Renal cortex interstitium (tissue), 11 donors: ENCODE measurements at regions not wholly inside any gene's neighbourhood (a gene's known extent, or its start where the extent isn't known, plus 50 kb on each side); places are given as distances from the start of the nearest gene placed in this dataset.

ENCODE experiments used
- DNase-seq, 11 donors: peaks; one replicate each; pipeline ENCODE4 v3.0.0-alpha.2; 2013; ENCODE audit warnings: low read depth in 9 of 11, low spot score in 4 of 11; ENCODE audit errors: extremely low read depth in 1 of 11

DNA sequence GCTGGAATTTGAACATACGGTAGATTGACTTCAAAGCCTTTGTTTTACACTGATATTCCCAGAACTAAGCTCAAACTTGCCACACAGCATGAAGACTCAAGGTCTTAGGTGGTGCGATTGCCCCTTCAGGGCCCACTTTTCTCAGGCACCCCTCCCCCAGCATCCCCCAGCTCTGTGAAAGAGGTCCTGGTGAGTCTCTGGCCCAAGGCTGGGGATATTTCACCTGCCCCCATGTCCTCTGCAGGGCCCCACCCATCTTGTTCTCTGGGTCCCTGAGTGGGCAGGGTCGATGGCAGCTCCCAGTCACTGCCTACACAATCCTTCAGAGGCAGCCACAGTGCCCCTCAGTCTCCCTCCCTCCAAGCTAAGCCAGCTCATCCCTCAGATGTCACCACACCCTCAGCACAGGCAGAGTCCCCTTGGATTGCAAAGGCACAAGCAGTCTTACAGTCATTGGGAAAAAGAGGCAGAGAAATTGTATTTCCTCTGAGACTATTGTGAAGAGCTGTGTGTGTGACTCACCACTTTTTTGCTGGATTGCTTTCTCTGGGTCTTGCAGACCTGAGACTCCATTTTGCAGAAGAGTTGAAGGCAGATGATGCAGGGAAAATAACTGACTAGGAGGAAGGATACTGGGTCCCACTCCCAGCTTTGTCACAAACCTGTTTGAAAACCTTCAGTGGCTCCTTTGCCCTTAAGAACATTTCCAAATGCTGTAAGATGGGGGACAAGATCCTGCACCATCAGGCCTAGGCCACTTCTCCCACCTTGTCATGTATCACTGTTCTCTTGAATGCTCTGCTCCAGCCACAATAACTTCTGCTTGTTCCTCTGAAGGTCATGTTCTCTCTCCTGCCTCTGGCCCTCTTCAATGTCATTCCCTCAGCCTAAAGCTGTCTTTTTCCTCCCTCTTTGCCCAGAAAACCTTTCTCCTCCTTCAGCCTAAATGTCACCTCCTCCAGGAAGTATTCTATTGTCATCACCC, 119.1 kb upstream of the GRIK3 start:
- DNase-seq: no peak

DNA sequence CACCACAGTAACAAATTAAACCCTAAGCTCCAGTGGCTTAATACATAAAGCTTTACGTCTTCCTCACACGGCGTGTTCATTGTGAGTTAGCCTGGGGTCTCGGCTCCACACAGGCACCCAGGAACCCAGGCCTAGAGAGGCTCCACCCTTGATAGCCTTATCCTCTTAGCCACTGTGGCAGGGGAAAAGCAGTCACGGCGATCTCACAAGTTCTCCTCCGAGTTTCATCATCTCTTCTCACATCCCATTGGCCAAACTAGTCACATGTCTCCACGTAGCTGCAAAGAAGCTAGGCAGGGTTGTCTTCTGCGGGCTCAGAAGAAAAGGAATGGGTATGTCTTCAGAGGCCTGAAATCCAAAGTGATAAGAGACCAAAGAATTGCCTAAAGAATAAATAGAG, 122.3 kb upstream of the GRIK3 start:
- DNase-seq: no peak

DNA sequence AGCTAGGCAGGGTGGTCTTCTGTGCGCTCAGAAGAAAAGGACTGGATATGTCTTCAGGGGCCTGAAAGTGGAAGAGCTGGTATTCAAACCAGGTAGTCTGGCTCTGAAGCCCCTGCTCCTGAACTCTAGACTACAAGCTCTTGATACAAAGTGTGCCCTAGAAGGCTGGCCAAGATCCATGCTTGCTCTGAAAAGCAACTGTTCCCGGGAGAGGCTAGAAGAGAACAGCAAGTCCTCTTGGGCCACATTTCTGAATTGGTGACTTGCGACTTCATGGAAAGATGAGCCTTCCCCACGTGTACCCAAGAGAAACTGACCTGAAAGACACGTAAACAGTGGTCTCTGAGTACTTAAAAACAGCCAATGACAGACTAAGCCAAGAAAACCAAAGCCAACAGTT, 123.3 kb upstream of the GRIK3 start:
- no peak for DNase-seq

DNA sequence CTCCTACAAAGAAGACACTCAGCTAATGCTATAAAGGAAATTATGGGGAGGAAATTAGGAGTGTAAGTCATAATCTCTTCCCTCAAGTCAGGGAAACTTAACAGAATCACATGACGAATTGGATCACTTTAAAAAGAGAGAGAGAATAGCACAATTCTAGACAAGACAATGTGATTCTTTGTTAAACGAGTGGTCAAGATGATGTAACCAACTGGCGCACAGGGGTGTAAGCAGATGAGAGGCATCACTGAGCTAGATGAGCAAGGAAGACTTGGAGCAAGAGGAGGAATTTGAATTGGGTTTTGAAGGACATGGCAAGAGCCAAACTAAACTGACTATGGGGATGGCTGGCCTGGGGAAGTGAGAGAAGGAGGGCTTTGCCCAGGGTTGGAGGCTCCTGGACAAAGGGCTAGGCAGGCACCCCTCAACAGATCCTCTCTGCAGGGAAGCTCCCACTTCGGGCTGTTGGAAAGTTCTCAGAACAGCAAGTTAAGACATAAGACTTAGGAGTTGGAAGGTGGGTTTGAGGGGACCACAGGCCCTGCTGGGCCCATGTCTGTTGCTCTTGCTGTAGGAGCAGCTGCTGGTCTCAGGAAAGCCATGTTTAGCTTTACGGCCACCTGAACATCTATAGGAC, 123.9 kb upstream of the GRIK3 start:
- DNase-seq: no peak

DNA sequence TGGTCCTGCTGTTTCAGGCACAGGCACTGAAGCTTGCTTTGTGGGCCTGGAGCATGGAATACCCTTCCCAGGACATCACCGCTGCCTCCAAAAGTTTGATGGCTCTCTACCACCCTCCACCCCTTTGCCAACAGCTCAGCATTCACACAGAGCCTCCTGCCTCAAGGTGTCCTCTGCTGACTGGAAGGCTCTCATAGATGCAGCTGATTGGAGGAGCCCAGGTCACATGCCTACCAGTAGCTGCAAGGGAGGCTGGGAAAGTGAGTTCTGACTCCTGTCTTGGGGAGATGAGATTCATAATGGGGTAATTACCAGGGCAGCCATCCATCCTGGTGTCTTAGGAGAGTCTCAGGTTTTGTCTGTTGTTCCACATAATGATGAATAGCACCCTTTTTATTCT, 124.8 kb upstream of the GRIK3 start:
- DNase-seq: no peak

DNA sequence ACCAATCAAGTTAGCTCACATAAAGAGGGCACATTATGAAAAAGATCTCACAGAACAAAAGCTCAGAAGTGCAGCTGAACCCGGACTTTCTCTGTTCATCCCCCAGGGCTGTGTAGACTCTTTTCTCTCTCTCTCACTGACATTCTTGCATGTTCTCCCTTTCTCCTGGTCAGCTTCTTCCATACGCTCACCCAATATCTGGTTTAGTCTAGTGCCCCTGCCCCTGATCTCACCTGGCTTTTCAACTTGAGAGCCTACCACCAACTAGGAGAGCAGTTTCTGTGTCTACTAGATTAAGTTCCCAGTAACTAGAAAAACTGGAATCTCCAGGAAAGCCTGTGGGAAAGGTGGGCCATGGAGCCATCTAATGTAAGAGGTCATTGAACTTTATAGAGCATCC, 126.9 kb upstream of the GRIK3 start:
- DNase-seq: no peak

DNA sequence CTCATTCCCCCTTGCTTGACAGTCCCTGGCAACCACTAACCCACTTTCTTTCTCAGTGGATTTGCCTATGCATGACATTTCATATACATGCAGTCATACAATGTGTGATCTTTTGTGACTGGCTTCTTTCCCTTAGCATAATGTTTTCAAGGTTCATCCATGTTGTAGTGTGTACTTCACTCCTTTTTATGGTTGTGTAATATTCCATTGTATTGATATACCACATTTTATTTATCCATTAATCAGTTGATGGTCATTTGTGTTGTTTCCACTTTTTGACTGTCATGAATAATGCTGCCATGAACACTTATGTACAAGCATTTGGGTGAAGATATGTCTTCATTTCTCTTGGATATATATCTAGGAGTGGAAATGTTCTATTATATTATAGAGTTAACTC, 127.7 kb upstream of the GRIK3 start:
- DNase-seq: no peak

DNA sequence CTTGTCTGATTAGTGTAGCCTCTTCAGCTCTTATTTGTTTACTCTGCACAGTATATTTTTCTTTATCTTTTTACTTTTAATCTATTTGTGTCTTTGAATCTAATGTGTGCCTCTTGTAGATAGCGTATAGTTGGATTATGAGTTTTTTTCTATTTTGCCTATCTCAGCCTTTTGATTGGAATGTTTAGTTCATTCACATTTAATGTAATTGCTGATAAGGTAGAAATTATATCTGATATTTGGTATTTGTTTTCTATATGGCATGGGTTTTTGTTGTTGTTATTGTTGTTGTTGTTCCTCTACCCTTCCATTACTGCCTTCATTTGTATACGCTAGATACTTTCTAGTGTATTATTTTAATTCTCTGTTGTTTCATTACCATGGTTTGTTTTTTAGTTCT, 131.7 kb upstream of the GRIK3 start:
- no peak for DNase-seq

DNA sequence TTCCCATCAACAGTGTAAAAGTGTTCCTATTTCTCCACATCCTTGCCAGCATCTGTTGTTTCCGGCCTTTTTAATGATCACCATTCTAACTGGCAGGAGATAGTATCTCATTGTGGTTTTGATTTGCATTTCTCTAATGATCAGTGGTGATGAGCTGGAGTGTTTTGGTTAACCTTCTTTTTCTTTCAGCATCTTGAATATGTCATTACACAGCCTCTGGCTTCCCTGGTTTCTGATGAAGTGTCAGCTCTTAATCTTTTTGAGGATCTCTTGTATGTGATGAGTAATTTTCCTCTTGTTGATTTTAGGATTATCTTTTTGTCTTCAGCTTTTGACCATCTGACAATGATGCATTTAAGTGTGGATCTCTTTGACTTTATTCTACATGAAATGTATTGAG, 133.2 kb upstream of the GRIK3 start:
- no peak for DNase-seq

DNA sequence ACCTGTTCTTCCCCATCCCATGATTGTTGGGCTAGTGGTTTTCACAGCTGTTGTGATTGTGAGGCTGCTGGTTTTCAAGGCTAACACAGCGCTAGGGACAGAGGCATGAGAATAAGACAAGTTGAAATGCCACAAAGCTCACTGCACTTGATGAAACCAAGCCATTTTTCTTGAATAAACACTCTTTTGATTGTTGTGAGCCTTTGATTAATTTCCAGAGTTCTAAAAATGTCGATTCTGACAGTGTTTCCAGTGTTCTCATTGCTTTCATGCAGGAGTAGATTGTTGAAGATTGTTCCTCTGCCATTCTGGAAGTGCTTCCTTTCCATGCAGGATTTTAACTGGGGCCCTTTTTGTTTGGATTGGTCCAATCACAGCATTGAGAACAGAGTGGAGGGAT, 134.9 kb upstream of the GRIK3 start:
- DNase-seq: no peak

DNA sequence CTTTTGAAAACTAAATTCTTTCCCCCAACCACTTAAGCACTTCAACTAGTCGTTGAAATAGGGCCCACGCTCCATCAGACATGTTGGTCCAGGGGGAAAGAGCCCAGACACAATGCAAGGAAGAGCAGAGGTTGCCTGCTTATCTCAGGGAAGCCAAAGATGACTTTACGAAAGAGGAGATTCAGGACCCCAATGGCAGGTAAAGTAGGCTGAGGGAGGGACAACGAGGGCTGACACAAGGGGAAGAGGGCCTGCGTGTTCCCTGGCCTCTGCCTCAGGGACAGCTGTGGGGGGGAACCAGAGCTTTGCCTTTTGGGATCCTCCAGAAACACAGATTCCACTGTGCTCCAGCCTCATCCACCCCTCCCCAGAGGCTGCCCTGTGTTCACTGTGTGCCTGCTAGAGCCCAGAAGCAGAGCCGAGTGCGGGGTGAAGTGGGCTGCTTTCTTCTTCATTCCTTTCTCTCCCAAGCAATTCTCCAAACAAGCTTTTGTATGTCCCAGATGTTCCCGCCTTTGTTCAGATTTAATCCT, 135.5 kb upstream of the GRIK3 start:
- no peak for DNase-seq

DNA sequence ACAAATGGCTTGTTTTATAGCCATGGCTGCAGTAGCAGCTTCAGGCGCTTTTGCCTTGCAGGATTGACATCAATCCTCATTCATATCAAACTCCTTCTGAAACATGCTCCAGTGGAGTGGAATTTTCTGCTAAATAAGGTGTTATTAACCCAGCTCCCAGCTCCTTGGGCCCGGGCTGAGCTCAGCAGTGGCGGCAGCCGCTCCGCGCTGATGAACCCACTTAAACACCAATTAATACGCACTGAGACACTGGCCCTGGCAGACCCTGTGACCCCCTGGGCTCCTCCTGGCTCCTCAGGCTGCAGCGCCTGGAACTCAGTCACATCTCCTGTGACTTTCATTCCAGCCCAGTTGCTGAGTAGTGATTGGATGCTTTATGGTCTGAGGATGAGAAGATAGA, 137.4 kb upstream of the GRIK3 start:
- DNase-seq: peak in 1 of 11 donors; percentile 1

DNA sequence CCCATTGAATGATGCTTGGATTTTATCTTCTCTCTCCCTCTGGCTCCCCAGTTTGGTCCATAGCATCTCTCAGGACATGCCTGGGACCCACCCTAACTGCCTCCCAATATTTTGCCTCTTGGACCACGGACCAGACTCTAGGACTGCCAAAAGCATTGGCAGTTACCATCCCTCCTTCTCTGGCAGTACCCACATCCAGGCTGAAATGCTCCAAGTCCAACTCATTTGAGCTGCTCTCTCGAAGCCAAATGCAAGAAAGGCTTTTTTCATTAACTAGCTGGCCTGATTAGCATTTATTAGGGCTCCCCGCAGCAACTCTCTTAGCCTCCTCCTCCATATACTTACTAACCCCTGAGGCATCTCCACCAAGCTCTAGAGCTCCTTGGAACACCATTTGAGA, 140.0 kb upstream of the GRIK3 start:
- no peak for DNase-seq

DNA sequence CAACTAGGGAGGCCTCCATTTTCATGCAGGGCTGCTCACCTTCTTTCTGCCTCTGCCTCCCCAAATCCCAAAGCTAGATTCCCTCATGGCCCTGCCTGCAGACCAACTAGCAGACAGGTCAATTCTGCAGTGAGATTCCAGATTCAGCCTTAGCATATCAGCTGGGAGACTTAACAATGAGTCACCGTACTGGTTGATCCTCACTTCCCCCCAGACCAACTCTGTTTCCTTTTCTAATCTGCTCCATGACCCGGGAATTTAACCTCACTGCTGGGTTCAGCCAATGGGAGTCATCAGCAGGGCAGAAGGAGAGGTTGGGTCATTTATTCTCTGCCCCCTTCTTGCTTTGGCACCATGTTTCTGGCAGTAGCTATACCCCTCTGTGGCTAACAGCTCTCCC, 140.6 kb upstream of the GRIK3 start:
- no peak for DNase-seq

DNA sequence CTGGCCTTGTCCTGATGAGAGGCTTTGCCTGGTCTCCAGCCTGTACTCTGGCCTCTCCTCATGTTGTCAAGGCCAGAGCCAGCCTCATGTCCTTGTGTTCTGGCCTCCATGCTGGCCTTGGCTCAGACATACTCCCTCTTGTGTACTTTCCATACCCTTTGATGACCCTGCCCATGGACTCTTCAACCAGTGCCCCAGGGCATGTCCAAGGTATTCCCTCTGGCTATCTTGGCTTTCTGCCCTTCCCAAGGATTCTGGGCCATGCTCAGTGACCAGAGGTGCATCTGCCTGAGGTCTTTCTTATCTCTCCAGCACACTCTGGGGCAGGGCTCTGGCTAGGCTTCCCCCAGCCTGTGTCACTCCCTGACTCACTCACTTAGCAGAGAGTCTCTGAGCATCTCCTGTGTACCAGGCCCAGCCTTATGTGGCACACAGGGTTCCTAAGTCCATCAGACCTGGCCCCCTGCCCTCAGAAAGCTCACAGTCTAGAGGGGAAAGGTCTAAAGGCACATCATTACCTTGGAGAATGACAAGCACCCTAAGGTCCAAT, 141.4 kb upstream of the GRIK3 start:
- no peak for DNase-seq

DNA sequence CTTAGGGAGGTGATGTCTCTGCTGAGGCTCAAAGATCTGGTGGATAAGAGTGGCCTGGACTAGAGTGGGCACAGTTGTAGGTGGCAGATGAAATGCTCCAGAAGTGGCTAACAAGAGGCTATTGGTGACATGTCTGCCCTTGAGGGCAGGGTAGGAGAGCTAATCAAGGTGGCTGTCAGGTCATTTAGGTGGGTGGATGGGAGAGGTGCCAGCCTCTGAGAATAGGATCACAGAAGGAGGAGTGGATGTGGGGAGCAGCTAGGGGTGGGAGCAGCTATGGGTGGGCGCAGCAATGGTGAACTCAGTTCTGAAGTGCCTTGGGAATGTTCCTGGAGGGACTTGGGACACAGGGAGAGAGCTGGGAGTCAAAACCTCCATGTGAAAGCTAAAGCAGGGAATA, 142.0 kb upstream of the GRIK3 start:
- DNase-seq: no peak

DNA sequence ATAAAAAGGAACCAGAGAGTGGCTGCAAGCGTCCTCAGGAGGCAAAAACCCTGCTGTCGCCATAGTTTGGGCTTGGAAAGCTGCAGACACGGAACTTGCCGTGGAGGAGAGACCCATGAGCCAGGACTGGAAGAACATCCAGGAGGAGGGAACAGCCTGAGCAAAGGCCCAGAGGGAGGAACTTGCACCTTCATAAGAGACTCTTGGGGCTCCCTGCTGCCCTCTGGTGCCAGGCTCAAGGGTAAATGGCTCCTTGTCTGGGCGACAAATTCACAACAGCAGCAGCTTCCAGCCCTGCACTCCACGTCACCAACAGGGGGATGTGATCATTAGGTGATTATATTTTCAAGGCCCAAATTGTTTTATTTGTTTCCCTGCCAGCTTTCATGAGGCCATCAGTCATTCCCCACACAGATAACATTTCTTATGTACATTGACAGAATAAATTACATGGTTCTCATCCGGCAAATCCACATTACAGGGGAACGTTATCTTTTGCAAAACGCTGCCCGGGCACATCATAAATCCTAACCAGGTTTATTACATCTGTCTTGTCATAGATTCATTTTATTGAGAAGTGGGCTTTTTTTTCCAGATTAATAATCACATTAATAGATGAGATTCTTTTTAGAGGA, 143.0 kb upstream of the GRIK3 start:
- peak in 5 of 11 donors; percentile 0 to 5 (median 1) for DNase-seq

DNA sequence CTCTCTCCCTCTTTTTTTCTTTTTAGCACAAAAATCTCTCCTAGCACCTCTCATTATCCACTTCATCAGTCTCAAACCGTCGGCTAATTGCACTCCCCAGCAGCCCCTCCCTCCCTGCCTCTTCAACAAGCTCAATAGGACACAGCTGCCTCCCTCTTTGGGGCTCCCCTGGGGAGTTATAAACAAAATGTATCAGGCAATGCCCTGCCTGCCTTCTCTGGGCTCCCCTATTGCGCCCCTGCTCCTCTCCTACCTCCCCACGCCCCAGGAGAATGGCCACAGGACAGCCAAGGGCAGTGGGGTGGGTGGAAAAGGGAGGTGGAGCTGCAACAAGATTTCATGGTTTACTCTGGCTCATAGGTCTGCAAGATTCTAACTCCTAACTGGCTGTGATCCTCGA, 147.1 kb upstream of the GRIK3 start:
- DNase-seq: no peak

DNA sequence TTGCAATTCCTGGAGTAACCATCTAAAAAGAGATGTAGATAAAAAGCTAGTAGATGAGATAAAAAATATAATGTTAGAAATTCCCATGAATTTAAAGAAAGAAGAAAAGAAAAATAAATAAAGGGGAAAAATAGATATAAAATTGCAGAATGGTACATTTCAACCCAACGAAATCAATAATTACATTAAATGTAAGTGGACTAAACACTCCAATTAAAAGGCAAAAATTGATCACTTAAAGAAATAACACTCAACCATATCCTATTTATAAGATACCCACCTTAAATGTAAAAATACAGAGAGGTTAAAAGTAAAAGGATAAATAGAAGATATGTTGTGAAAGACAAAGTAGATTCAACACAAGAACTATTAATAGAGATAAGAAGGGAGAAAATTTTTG, 150.5 kb upstream of the GRIK3 start:
- DNase-seq: no peak
